EL (cell line): ENCODE measurements at regions not wholly inside any gene's neighbourhood (a gene's known extent, or its start where the extent isn't known, plus 50 kb on each side); places are given as distances from the start of the nearest gene placed in this dataset.

Source experiments
- DNase-seq: peaks from one replicate; pipeline ENCODE4 v3.0.0-alpha.2; 2016

- DNase-seq: no peak
Observed at GRCh38 chr13:78770601-78771000, 111.6 kb upstream of the OBI1 start.

- no peak for DNase-seq
Observed at GRCh38 chr13:78768950-78769349, 110.0 kb upstream of the OBI1 start.

- DNase-seq: no peak
Observed at GRCh38 chr13:78764665-78765064, 105.7 kb upstream of the OBI1 start.

- DNase-seq: no peak
Observed at GRCh38 chr13:78762825-78763224, 103.9 kb upstream of the OBI1 start.

- no peak for DNase-seq
Observed at GRCh38 chr13:78759704-78760103, 100.7 kb upstream of the OBI1 start.

GRCh38 chr13:78758549-78758948 is 99.6 kb upstream of the OBI1 start:
- DNase-seq: no peak

- no peak for DNase-seq
Observed at GRCh38 chr13:78753435-78753834, 94.5 kb upstream of the OBI1 start.

- no peak for DNase-seq
Observed at GRCh38 chr13:78750735-78751134, 91.8 kb upstream of the OBI1 start.

GRCh38 chr13:78743973-78744372 is 85.0 kb upstream of the OBI1 start:
- no peak for DNase-seq

GRCh38 chr13:78742659-78743058 is 83.7 kb upstream of the OBI1 start:
- DNase-seq: no peak

- no peak for DNase-seq
Observed at GRCh38 chr13:78736142-78736541, 77.2 kb upstream of the OBI1 start.

GRCh38 chr13:78732445-78733017 is 73.6 kb upstream of the OBI1 start:
- no peak for DNase-seq

- DNase-seq: no peak
Observed at GRCh38 chr13:78722700-78723099, 63.7 kb upstream of the OBI1 start.

GRCh38 chr13:78719367-78719766 is 60.4 kb upstream of the OBI1 start:
- DNase-seq: no peak

- DNase-seq: no peak
Observed at GRCh38 chr13:78714717-78715116, 55.8 kb upstream of the OBI1 start.

- no peak for DNase-seq
Observed at GRCh38 chr13:78712831-78713230, 53.9 kb upstream of the OBI1 start.

- peak; percentile 2 for DNase-seq
Observed at GRCh38 chr13:78709028-78709427, 50.1 kb upstream of the OBI1 start.
